ENCODE measurements at regions not wholly inside any gene's neighbourhood (a gene's known extent, or its start where the extent isn't known, plus 50 kb on each side); places are given as distances from the start of the nearest gene placed in this dataset.

- no peak for DNase-seq (ENCODE audit: low read depth)
- TF ChIP-seq CTCF (IDR thresholded peaks at IDR 0.05; ENCODE audit: insufficient read depth, low read depth, low read length, missing control alignments) = no peak
- H3K4me3 ChIP-seq (ENCODE audit: low read length) = no peak overlapping the region
Observed at GRCh38 chr9:3664044-3664443, 138.2 kb upstream of the RFX3 start.

- no peak for DNase-seq (ENCODE audit: low read depth)
Observed at GRCh38 chr9:3662671-3663070, 136.9 kb upstream of the RFX3 start.

GRCh38 chr9:3660936-3661335, 135.1 kb upstream of the RFX3 start:
- DNase-seq (ENCODE audit: low read depth) = no peak
- H3K4me3 ChIP-seq (ENCODE audit: low read length) = no peak overlapping the region
- no peak for TF ChIP-seq CTCF (IDR thresholded peaks at IDR 0.05; ENCODE audit: insufficient read depth, low read depth, low read length, missing control alignments)

More at GRCh38 chr9:3662671-3663070, 136.9 kb upstream of the RFX3 start:
- TF ChIP-seq CTCF (IDR thresholded peaks at IDR 0.05; ENCODE audit: insufficient read depth, low read depth, low read length, missing control alignments) = no peak
- no peak overlapping the region for H3K4me3 ChIP-seq (ENCODE audit: low read length)

- TF ChIP-seq CTCF (IDR thresholded peaks at IDR 0.05; ENCODE audit: insufficient read depth, low read depth, low read length, missing control alignments) = no peak
- no peak for DNase-seq (ENCODE audit: low read depth)
- H3K4me3 ChIP-seq (ENCODE audit: low read length) = no peak overlapping the region
Observed at GRCh38 chr9:3659647-3660046, 133.8 kb upstream of the RFX3 start.

- TF ChIP-seq CTCF (IDR thresholded peaks at IDR 0.05; ENCODE audit: insufficient read depth, low read depth, low read length, missing control alignments) = no peak
- no peak overlapping the region for H3K4me3 ChIP-seq (ENCODE audit: low read length)
- DNase-seq (ENCODE audit: low read depth) = no peak
Observed at GRCh38 chr9:3658964-3659363, 133.2 kb upstream of the RFX3 start.

GRCh38 chr9:3656224-3656623, 130.4 kb upstream of the RFX3 start:
- no peak for DNase-seq (ENCODE audit: low read depth)
- no peak overlapping the region for H3K4me3 ChIP-seq (ENCODE audit: low read length)
- TF ChIP-seq CTCF (IDR thresholded peaks at IDR 0.05; ENCODE audit: insufficient read depth, low read depth, low read length, missing control alignments) = no peak

GRCh38 chr9:3650994-3651622, 125.3 kb upstream of the RFX3 start:
- H3K4me3 ChIP-seq (ENCODE audit: low read length) = no peak overlapping the region
- DNase-seq (ENCODE audit: low read depth) = no peak
- no peak for TF ChIP-seq CTCF (IDR thresholded peaks at IDR 0.05; ENCODE audit: insufficient read depth, low read depth, low read length, missing control alignments)

Data from epithelial cell of esophagus (primary cell).